Esophagus squamous epithelium (tissue), 4 donors: ENCODE measurements at regions not wholly inside any gene's neighbourhood (a gene's known extent, or its start where the extent isn't known, plus 50 kb on each side); places are given as distances from the start of the nearest gene placed in this dataset.

Experiments used
- CTCF ChIP-seq, 6 experiments: fragments of 450-650 bp in 4 of 6; fragments of 200-600 bp in 2 of 6; sonication (generic) in 2 of 6; IDR thresholded peaks; one replicate each; pipeline ENCODE4 v1.5.1; 2016 to 2019; ENCODE audit warnings: antibody characterized with exemption in 6 of 6, mild to moderate bottlenecking in 4 of 6, moderate library complexity in 4 of 6
- POLR2A ChIP-seq, 4 donors: fragments of 450-650 bp; IDR thresholded peaks; one replicate each; pipeline ENCODE4 v1.6.1; 2017; ENCODE audit warnings: antibody characterized with exemption in 4 of 4, mild to moderate bottlenecking in 4 of 4, moderate library complexity in 3 of 4

GRCh38 chr13:59464926-59465325 lies 698.8 kb downstream of the DIAPH3 start:
- no peak for TF ChIP-seq CTCF (IDR thresholded peaks at IDR 0.05)
- TF ChIP-seq POLR2A (IDR thresholded peaks at IDR 0.05): no peak
